HG03469 (cell line): ENCODE measurements at regions not wholly inside any gene's neighbourhood (a gene's known extent, or its start where the extent isn't known, plus 50 kb on each side); places are given as distances from the start of the nearest gene placed in this dataset.

Experiments
- ATAC-seq: cut with Tn5 transposase; IDR thresholded peaks from one replicate; pipeline ENCODE4 v1.9.1; 2021; ENCODE audit warnings: mild to moderate bottlenecking, moderate library complexity, moderate number of reproducible peaks; ENCODE audit not compliant: unreplicated experiment

- no peak for ATAC-seq
These were observed 94.4 kb upstream of the SLC27A6 start for GRCh38 chr5:128870923-128871322.

- ATAC-seq, result no peak
These were observed 88.5 kb upstream of the SLC27A6 start for GRCh38 chr5:128876569-128877382.

- no peak for ATAC-seq
These were observed 87.8 kb upstream of the SLC27A6 start for GRCh38 chr5:128877476-128877875.

- ATAC-seq, result no peak
These were observed 83.7 kb upstream of the SLC27A6 start for GRCh38 chr5:128881502-128882018.

GRCh38 chr5:128885649-128886255 is 79.5 kb upstream of the SLC27A6 start:
- ATAC-seq, result no peak

- ATAC-seq, result no peak
These were observed 70.2 kb upstream of the SLC27A6 start for GRCh38 chr5:128895122-128895521.

- no peak for ATAC-seq
These were observed 68.6 kb upstream of the SLC27A6 start for GRCh38 chr5:128896675-128897074.

GRCh38 chr5:128903550-128903949 is 61.7 kb upstream of the SLC27A6 start:
- no peak for ATAC-seq

- no peak for ATAC-seq
These were observed 60.3 kb upstream of the SLC27A6 start for GRCh38 chr5:128904805-128905567.

GRCh38 chr5:128905568-128906110 is 59.6 kb upstream of the SLC27A6 start:
- peak; percentile 82 for ATAC-seq

GRCh38 chr5:128913551-128913950 is 51.7 kb upstream of the SLC27A6 start:
- ATAC-seq, result peak; percentile 57
